ENCODE measurements at regions not wholly inside any gene's neighbourhood (a gene's known extent, or its start where the extent isn't known, plus 50 kb on each side); places are given as distances from the start of the nearest gene placed in this dataset.

- TF ChIP-seq POLR2AphosphoS5 (IDR thresholded peaks at IDR 0.05) (no peak), CTCF (IDR thresholded peaks at IDR 0.05) (no peak), EP300 (IDR thresholded peaks at IDR 0.05) (no peak)
Measured at GRCh38 chr22:48660104-48660789, 1167.4 kb downstream of the BRD1 start.
